ENCODE measurements at regions not wholly inside any gene's neighbourhood (a gene's known extent, or its start where the extent isn't known, plus 50 kb on each side); places are given as distances from the start of the nearest gene placed in this dataset.
"Not testable (repeated sequence)": the region's sequence is repeated elsewhere in the genome, so short reads cannot be mapped to it uniquely, and the experiment has no call there.

DNA sequence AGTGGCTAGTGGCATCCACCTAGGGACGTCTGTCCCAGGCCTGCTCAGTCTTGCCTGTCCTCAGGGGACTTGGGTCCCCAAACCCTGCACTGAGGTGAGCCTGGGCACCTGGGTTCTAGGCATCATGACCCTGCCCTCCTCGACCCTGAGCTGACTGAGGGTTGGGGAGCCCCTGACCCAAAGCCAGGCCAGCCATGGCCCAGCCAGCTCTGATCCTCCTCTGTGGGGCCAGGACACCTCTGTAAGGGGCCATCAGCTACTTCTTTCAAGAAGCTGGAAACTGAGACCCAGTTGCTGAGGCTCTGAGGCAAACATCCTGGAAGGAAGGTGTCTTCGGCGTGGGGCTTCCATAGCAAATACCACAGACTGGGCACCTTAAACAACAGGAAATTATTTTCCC is 329.3 kb downstream of the QKI start:
- Histone ChIP-seq H3K9me3 (ENCODE audit: control insufficient read depth, low read length) (no peaks in the 10 kb centered on the region), H3K4me3 (ENCODE audit: extremely low read depth, insufficient read depth, low read length, poor library complexity, severe bottlenecking) (no peak overlapping the region)
- WGBS, 2 experiments (ENCODE audit: insufficient coverage in 2 of 2), result 89 to 100% methylated on average over 1 to 2 of the region's 4 CpGs

DNA sequence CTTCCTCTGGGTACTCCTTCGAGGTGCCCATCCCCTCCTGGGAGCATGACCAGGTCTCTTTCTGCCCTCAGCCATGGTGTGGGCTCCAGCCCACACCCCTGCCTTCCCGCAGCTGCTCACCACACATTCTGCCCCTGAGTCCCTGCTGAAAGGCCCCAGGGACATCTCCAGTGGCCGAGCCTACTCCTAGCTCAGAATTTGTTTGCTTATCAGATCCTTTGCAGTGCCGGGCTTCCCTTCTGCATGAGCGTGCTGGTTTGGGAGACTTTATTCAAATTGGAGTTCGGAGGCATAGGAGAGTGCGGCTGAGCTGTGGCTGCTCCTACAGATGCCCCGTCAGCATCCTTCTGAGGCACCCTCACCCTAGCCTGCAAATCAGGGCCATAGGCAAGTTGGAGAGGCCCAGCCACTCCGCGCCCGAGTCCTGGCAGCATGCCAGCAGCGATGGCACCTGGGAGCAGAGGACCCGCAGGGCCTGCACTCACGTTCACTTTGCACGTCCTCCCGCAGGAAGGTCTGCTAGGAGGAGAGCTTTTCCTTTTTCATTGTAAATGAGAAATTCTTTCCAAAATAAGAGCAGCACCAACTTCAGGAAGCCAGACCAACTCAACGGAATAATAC is 327.3 kb downstream of the QKI start:
- no peaks in the 10 kb centered on the region for H3K36me3 ChIP-seq (ENCODE audit: control insufficient read depth, insufficient read depth, low read length)
- H3K27ac ChIP-seq (ENCODE audit: low read depth, low read length, severe bottlenecking), result no peak overlapping the region
- no peak overlapping the region for H3K4me3 ChIP-seq (ENCODE audit: extremely low read depth, insufficient read depth, low read length, poor library complexity, severe bottlenecking)
- peaks cover 19% of the 10 kb centered on the region for H3K4me1 ChIP-seq (ENCODE audit: control insufficient read depth, insufficient read depth, low read length, poor library complexity, severe bottlenecking)
- H3K9me3 ChIP-seq (ENCODE audit: control insufficient read depth, low read length), result no peaks in the 10 kb centered on the region
- whole genome bisulfite sequencing, 2 experiments (ENCODE audit: insufficient coverage in 2 of 2), result 89 to 93% methylated on average over 4 to 11 of the region's 17 CpGs

More for the DNA sequence above, 329.3 kb downstream of the QKI start:
- H3K27ac ChIP-seq (ENCODE audit: low read depth, low read length, severe bottlenecking), result no peak overlapping the region
- H3K4me1 ChIP-seq (ENCODE audit: control insufficient read depth, insufficient read depth, low read length, poor library complexity, severe bottlenecking), result peaks cover 19% of the 10 kb centered on the region
- H3K36me3 ChIP-seq (ENCODE audit: control insufficient read depth, insufficient read depth, low read length), result no peaks in the 10 kb centered on the region

DNA sequence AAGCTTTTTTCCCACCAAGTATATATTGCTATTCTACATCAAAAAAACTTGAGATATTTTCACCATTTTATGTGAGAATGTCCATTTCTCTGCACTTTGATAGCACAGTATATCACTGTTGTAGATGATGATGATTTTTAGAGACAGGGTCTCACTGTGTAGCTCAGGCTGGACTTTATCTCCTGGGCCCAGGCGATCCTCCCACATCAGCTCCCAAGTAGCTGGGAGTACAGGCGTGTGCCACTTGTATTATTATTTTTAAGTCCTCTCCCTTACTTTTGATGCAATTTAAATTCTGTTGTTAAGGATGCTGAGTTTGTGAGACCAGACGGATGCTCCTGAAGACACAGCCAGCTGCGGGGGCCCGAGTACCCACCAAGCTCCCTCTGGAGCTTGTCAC is 326.8 kb downstream of the QKI start:
- WGBS, 2 experiments (ENCODE audit: insufficient coverage in 2 of 2), result 95 to 97% methylated on average over 3 of the region's 5 CpGs
- H3K4me3 ChIP-seq (ENCODE audit: extremely low read depth, insufficient read depth, low read length, poor library complexity, severe bottlenecking), result no peak overlapping the region
- H3K9me3 ChIP-seq (ENCODE audit: control insufficient read depth, low read length), result no peaks in the 10 kb centered on the region
- no peak overlapping the region for H3K27ac ChIP-seq (ENCODE audit: low read depth, low read length, severe bottlenecking)
- no peaks in the 10 kb centered on the region for H3K36me3 ChIP-seq (ENCODE audit: control insufficient read depth, insufficient read depth, low read length)
- H3K4me1 ChIP-seq (ENCODE audit: control insufficient read depth, insufficient read depth, low read length, poor library complexity, severe bottlenecking), result peaks cover 19% of the 10 kb centered on the region

DNA sequence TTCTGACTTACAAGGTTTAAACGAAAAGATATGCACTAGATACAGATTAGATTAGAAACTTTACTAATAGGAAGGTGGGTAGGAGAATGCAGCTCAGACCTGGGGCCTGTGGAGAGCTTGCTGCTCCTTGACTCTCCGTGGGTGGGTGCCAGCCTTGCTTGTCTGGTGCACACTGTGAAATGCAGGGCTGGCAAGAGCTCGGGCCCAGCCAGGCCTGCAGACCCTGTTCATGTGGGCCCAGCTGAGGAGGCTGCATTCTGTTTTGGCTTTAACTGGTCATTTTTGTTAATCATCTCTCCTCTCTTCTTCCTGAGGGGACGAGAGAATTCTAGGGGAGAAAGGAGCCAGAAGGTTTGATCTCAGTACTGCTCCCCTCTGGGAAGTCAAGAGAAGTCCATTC is 325.4 kb downstream of the QKI start:
- Histone ChIP-seq H3K27ac (ENCODE audit: low read depth, low read length, severe bottlenecking) (no peak overlapping the region), H3K9me3 (ENCODE audit: control insufficient read depth, low read length) (no peaks in the 10 kb centered on the region), H3K4me3 (ENCODE audit: extremely low read depth, insufficient read depth, low read length, poor library complexity, severe bottlenecking) (no peak overlapping the region), H3K36me3 (ENCODE audit: control insufficient read depth, insufficient read depth, low read length) (no peaks in the 10 kb centered on the region), H3K4me1 (ENCODE audit: control insufficient read depth, insufficient read depth, low read length, poor library complexity, severe bottlenecking) (peaks cover 11% of the 10 kb centered on the region)
- 93% methylated on average over 2 of the region's 4 CpGs for WGBS, 2 experiments (ENCODE audit: insufficient coverage in 2 of 2)

DNA sequence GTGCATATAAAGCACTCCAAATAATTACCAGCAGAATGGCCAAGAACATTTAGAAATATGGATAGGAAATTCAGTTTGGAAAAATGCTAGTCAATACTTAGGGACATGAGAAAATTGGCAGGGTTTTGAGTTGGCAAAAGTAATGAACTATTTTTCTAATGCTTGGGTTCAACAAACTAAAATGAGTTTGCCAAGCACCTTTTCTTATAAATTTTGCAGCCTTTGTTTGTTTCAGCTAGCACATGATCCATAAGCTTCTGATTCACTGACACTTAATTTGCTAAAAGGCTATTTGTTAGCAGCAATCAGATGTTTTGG is 324.8 kb downstream of the QKI start:
- no peak overlapping the region for H3K4me3 ChIP-seq (ENCODE audit: extremely low read depth, insufficient read depth, low read length, poor library complexity, severe bottlenecking)
- H3K36me3 ChIP-seq (ENCODE audit: control insufficient read depth, insufficient read depth, low read length), result no peaks in the 10 kb centered on the region
- H3K4me1 ChIP-seq (ENCODE audit: control insufficient read depth, insufficient read depth, low read length, poor library complexity, severe bottlenecking), result peaks cover 7% of the 10 kb centered on the region
- no peaks in the 10 kb centered on the region for H3K9me3 ChIP-seq (ENCODE audit: control insufficient read depth, low read length)
- no peak overlapping the region for H3K27ac ChIP-seq (ENCODE audit: low read depth, low read length, severe bottlenecking)

DNA sequence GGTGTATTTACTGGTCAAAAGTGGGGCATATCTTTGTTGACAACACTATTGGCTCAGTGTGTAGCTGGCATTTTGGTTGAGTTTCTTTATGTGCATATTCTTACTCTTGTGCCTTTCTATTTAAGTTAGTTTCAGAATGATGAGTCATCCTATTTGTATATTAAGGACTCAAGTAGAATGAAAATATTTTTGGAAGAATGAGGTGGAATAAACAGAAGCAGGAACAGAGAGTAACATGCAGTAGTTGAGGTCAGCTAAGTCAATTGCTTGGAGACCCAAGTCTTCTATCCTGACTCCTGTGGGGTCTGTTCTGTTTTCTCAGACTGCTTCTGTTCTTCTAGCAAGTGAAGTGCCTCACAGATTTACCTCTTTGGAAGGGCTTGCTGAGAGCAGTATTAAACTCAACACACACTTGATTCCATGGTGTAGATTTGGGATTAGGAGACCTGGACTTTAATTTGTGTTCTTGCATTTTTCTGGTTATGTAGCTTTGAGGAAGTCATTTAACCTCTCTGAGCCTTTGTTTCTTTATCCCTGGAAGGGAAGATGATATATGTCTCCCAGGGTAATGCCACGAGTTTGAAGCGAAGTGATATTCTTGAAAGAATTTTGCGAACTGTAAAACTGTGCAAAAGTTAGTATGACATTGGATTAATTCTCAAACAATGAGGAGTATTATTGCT is 324.3 kb downstream of the QKI start:
- no peak overlapping the region for H3K4me3 ChIP-seq (ENCODE audit: extremely low read depth, insufficient read depth, low read length, poor library complexity, severe bottlenecking)
- WGBS, 2 experiments (ENCODE audit: insufficient coverage in 2 of 2), result 100% methylated on average over 3 of the region's 3 CpGs; no CpG with 5 or more reads in 1 of the 2 experiments
- H3K36me3 ChIP-seq (ENCODE audit: control insufficient read depth, insufficient read depth, low read length), result no peaks in the 10 kb centered on the region
- H3K4me1 ChIP-seq (ENCODE audit: control insufficient read depth, insufficient read depth, low read length, poor library complexity, severe bottlenecking), result peaks cover 7% of the 10 kb centered on the region
- no peak overlapping the region for H3K27ac ChIP-seq (ENCODE audit: low read depth, low read length, severe bottlenecking)
- no peaks in the 10 kb centered on the region for H3K9me3 ChIP-seq (ENCODE audit: control insufficient read depth, low read length)

DNA sequence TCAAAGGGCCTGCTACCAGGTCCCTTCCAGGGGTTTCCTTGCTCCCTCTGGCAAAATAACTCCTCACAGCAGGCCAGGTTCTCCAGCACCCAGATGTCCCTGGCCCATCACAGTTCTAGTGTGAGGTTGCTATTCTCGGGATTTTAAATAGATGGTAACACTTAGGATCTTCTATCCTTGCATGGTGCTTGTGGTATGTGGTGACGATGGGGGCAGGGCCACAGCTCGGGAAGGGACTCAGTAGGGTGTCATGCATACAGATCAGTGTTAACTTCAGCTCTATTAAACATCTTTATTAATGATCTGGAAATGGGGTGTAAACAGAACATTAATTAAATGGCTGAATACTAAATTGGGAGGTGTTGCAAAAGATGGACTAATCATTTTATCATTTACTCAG is 323.8 kb downstream of the QKI start:
- no peak overlapping the region for H3K27ac ChIP-seq (ENCODE audit: low read depth, low read length, severe bottlenecking)
- WGBS, 2 experiments (ENCODE audit: insufficient coverage in 2 of 2), result no CpG with 5 or more reads among the region's 3 CpGs
- H3K9me3 ChIP-seq (ENCODE audit: control insufficient read depth, low read length), result no peaks in the 10 kb centered on the region
- H3K36me3 ChIP-seq (ENCODE audit: control insufficient read depth, insufficient read depth, low read length), result no peaks in the 10 kb centered on the region
- H3K4me3 ChIP-seq (ENCODE audit: extremely low read depth, insufficient read depth, low read length, poor library complexity, severe bottlenecking), result no peak overlapping the region
- H3K4me1 ChIP-seq (ENCODE audit: control insufficient read depth, insufficient read depth, low read length, poor library complexity, severe bottlenecking), result peaks cover 7% of the 10 kb centered on the region

DNA sequence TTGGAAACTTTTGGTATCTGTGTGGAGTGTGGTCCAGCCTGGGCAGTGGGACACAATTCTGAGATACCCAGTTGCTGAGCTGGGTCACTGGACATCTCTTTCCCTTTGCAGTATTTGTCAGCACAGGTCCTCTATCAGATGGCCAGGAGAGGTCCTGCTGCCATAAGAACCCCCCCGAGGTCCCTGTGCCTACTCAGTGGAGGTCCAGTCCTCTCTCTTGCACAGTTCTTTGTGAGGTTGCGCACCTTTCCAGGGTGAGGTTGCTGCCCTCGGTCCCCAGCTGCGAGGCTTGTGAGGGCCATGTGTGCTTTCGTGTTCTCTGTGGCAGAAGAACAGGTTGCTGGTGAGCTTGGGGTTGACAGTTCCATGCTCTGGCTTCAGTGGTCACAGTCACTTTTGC is 320.6 kb downstream of the QKI start:
- 89 to 98% methylated on average over 3 to 5 of the region's 5 CpGs for WGBS, 2 experiments (ENCODE audit: insufficient coverage in 2 of 2)
- Histone ChIP-seq H3K36me3 (ENCODE audit: control insufficient read depth, insufficient read depth, low read length) (no peaks in the 10 kb centered on the region), H3K27ac (ENCODE audit: low read depth, low read length, severe bottlenecking) (no peak overlapping the region), H3K4me1 (ENCODE audit: control insufficient read depth, insufficient read depth, low read length, poor library complexity, severe bottlenecking) (peaks cover 6% of the 10 kb centered on the region), H3K9me3 (ENCODE audit: control insufficient read depth, low read length) (no peaks in the 10 kb centered on the region), H3K4me3 (ENCODE audit: extremely low read depth, insufficient read depth, low read length, poor library complexity, severe bottlenecking) (no peak overlapping the region)

DNA sequence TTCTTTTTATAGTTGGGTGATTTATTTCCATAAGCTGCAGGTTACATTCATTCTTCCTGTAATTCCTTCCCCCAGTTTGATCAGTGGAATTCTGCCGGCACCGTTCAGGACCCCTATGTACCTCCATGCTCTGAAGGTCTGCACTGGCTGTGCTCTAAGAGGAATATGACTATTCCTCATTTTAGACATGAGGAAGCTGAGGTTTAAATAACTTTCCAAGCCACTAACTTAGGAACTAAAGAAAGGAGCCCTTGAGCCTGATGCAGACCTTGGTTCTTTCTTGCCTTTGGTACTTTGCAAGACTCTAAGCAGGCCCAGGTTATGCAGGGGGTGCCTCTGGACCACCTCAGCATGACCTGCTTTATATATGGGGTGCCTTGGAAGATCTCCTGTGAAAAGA is 318.5 kb downstream of the QKI start:
- Histone ChIP-seq H3K36me3 (ENCODE audit: control insufficient read depth, insufficient read depth, low read length) (no peaks in the 10 kb centered on the region), H3K4me3 (ENCODE audit: extremely low read depth, insufficient read depth, low read length, poor library complexity, severe bottlenecking) (no peak overlapping the region), H3K9me3 (ENCODE audit: control insufficient read depth, low read length) (no peaks in the 10 kb centered on the region), H3K27ac (ENCODE audit: low read depth, low read length, severe bottlenecking) (no peak overlapping the region), H3K4me1 (ENCODE audit: control insufficient read depth, insufficient read depth, low read length, poor library complexity, severe bottlenecking) (peaks cover 6% of the 10 kb centered on the region)
- WGBS, 2 experiments (ENCODE audit: insufficient coverage in 2 of 2), result 100% methylated on average over 2 of the region's 2 CpGs; no CpG with 5 or more reads in 1 of the 2 experiments

DNA sequence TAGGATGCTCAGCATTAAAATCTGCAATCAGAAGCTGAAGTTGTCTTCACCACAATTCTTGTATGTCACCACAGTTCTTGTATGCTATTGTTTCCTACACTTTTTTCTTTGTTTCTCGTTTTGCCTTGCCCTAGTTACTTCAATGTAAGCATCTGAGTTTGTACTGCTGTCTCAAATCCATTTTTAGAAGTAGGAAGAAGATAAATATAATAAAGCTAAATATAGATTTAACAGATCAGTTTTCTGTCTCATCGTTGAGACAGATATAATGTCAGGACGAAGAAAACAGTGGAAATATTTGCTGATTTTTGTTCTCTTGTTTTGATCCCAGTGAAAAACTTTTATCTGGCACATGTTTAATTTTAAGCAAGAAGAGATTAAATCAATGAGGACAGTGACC is 318.0 kb downstream of the QKI start:
- peaks cover 6% of the 10 kb centered on the region for H3K4me1 ChIP-seq (ENCODE audit: control insufficient read depth, insufficient read depth, low read length, poor library complexity, severe bottlenecking)
- no peaks in the 10 kb centered on the region for H3K36me3 ChIP-seq (ENCODE audit: control insufficient read depth, insufficient read depth, low read length)
- H3K9me3 ChIP-seq (ENCODE audit: control insufficient read depth, low read length), result no peaks in the 10 kb centered on the region
- H3K4me3 ChIP-seq (ENCODE audit: extremely low read depth, insufficient read depth, low read length, poor library complexity, severe bottlenecking), result no peak overlapping the region
- H3K27ac ChIP-seq (ENCODE audit: low read depth, low read length, severe bottlenecking), result no peak overlapping the region
- 75 to 92% methylated on average over 1 to 2 of the region's 3 CpGs for WGBS, 2 experiments (ENCODE audit: insufficient coverage in 2 of 2)

DNA sequence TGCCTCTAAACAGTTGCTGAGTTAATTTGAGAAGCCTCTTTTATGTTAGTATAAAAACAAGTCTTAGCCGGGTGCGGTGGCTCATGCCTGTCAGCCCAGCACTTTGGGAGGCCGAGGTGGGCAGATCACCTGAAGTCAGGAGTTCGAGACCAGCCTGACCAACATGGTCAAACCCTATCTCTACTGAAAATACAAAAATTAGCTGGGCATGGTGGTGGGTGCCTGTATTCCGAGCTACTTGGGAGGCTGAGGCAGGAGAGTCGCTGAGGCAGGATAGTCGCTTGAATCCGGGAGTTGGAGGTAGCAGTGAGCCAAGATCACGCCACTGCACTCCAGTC is 317.5 kb downstream of the QKI start:
- H3K27ac ChIP-seq (ENCODE audit: low read depth, low read length, severe bottlenecking); H3K4me1 ChIP-seq (ENCODE audit: control insufficient read depth, insufficient read depth, low read length, poor library complexity, severe bottlenecking); H3K4me3 ChIP-seq (ENCODE audit: extremely low read depth, insufficient read depth, low read length, poor library complexity, severe bottlenecking); H3K9me3 ChIP-seq (ENCODE audit: control insufficient read depth, low read length); H3K36me3 ChIP-seq (ENCODE audit: control insufficient read depth, insufficient read depth, low read length): not testable (repeated sequence)
- 92 to 100% methylated on average over 2 to 7 of the region's 9 CpGs for WGBS, 2 experiments (ENCODE audit: insufficient coverage in 2 of 2)

Data from mesodermal cell (in vitro differentiated cells).